Stimulated activated naive CD8-positive, alpha-beta T cell treated with anti-CD3 and anti-CD28 coated beads, Interleukin-15, Interleukin-2, amounts not matched to agents 100 U/mL and 50 U/mL, for 24 hours (primary cell): ENCODE measurements at regions not wholly inside any gene's neighbourhood (a gene's known extent, or its start where the extent isn't known, plus 50 kb on each side); places are given as distances from the start of the nearest gene placed in this dataset.
"Not testable (repeated sequence)": the region's sequence is repeated elsewhere in the genome, so short reads cannot be mapped to it uniquely, and the experiment has no call there.

ENCODE experiments used
- ATAC-seq: fragments of 150-1000 bp; cut with Tn5 transposase; one replicate; pipeline ENCODE4 v1.10.0; 2021
- DNase-seq: peaks from one replicate; pipeline ENCODE4 v3.0.0; 2021

DNA sequence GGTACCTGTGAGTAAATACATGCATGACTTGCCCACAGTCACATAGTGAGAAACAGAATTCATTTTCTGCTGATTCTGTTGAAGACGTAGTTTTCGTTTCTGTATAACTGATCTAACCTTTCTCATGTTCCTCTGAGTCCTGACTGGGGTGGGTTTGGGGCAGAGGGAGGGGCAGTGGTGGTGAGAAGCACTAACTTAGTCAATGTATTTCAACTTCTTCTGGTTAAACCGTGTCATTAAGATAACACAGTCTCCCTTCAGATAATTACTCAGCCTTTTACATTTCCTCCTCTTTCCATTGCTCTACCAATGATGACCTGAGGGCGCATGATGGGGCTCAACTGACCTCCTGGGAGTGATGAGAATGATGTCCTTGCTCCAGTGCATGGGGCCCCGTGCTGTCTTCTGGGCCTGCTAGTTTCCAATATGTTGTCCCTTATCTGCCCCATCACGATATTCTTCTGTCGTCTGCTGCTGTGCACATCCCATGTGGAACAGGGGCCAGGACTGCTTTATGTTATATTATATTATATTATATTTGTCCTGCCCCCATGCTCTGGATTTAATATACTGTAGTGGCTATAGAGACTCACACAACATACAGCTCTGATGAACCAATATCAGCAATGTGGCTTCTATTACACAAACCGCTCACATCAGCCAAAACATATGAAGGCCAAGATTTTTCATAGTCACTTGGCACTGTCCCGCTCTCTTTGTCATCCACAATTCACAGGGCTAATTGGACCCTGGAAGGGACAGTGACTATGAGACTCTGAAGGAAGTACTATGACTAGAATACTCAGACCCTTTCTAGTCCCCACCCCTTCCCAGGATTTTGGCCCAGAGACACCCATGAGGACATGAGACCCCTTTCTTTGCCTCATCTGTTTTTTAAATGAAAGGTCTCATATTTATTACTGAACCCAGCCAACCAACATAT, 407.1 kb upstream of the MCTP2 start:
- DNase-seq (no peak), ATAC-seq (no peak)

DNA sequence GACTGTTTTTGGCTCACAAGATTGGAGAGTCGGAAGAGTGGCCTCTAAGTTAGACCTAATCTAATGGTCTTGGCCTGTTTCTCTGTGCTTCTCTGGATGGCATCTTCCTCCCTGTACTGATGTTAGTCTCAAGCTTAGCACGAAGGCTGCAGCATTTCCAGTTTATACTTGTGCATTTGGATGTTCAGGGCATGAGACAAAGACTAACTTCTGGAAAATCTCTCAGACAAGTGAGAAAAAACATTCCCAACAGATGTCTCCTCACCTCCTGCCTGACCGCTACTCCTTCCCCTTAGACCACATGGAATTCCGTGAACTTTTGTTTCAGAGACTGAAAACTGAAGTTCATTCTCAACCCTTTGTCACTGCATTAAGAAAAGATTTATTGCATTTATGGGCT, 410.8 kb upstream of the MCTP2 start:
- ATAC-seq, result no peak
- no peak for DNase-seq

DNA sequence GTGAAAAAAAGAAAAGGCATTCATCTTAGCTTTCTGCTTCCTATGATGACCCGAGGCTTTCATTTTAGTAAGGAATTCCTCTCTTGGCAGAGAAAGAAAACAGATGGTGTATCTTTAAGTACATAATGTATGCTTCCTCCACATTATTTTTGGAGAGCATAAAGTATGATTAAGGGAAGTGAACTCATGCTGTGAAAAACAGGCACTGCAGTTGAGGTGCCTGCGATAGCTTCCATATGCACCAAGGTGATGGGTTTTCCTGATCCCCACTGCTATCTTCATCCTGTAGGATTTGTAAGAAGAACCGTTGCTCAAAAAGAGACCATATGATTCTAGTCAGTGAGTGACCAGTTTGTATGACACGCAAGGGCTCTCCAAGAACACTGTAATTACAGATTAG, 411.5 kb upstream of the MCTP2 start:
- DNase-seq (no peak), ATAC-seq (no peak)

DNA sequence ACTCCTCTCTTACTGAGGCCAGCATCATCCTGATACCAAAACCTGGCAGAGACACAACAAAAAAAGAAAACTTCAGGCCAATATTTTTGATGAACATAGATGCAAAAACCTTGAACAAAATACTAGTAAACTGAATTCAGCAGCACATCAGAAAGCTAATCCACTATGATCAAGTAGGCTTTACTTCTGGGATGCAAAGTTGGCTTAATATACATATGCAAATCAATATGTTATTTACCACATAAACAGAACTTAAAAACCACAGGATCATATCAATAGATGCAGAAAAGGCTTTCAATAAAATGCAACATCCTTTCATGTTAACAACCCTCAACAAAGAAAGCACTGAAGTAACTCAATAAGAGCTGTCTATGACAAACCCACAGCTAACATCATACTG, 414.5 kb upstream of the MCTP2 start:
- DNase-seq, result no peak
- ATAC-seq, result no peak

DNA sequence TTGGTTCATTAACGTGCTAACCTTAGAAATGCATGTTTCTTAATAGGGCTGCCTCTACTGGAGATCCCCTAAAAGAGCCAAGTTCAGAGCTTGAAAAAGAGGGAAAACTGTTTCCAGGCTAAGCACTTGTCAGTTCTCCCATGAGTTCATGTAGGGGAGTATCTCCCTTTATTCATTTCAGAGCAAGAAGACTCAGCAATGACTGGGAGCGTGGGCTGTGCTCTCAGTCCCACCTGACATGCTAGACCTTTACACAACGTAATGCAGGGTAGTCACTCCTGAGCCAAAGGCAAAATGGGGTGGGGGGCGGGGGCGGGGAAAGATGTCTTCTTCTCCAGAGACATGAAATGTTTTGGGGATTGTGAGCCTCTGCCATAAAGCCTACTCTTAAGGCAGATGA, 420.1 kb upstream of the MCTP2 start:
- DNase-seq (no peak), ATAC-seq (no peak)

DNA sequence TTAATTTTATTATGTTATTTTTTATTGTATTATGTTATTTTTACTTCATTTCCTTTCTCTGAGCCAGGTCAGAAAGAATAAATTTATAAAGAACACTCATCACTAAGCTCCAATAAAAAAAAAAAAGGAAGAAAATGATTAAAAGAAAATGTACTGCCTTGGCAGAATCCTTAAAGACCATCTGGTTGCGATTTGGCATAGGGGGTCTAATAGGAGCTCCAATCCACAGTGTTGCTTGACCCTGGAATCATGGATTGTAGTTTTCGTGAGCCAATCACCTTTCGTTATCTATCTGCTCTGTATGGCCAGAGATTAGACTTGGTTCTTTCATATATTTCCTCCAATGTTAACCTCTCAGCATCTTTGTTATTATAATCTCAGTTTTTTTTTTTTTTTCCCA, 421.8 kb upstream of the MCTP2 start:
- no peak for DNase-seq
- ATAC-seq, result no peak

DNA sequence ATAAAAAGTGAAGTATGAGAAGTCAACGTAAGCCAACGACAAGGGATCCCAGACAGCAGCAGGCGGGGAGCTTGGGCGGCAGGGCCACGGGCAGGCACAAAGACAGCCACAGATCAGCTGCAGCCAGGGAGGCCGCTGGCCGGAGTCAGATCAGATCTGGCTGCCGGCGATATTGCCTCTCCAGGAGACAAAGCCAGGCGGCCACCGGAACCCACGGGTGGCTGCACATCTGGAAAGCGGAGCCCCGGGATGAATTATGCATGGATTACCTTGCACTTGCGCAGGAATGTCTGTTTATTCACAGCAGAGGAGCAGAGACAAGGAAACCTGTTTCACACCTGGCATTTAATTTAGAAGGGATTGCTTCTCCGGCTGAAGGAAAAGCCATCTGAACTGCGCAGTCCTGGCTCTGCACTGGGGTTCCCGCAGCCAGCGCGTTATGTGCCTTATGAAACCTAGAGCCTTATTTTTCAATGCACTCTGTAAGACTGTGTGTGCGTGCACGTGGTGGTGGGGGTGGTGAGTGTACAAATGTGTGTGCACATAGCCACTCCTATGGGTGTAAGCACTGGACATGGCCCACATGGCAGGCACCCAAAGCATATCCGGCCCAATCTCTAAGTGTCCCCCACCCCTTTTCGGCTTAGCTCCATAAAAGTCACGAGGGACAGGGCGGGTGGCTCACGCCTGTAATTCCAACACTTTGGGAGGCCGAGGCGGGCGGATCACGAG, 427.8 kb upstream of the MCTP2 start:
- ATAC-seq (no peak), DNase-seq (no peak)

DNA sequence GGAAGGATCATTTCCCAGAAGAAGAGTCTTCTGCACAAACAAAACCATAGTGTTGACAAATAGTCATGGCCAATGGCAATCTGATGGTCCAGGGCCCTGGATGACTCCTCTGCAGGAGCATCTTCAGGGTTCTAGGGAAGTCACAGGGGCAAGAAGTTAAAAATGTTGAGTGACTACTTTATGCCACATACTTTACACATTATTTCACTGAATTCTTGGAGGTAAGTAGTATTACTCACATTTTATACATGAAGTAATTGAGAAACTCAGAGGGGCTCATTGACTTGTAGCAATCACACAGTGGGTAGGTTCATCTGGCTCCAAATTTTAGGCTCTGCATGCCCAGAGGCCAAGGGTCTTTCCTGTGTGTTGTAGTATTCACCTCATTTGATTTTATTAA, 430.2 kb upstream of the MCTP2 start:
- DNase-seq (no peak), ATAC-seq (no peak)

DNA sequence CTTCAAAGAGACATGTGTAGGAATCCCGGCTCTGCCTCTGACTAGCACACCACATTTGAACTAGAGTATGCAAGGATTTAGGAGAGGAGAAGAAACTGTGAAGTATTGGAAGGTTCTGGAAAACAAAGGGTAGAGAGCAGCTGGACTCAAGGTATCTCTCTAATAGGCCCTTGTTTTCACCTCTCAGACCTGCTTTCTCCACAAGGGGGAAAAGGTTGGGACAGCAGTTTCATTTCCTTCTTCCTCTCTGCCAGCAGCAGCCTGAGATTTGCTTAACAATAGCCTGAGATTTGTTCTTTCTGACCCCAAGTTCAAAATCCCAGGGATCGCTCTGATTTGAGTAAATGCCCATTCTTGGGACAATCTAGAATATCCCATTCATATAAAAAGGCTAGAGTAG, 430.6 kb upstream of the MCTP2 start:
- ATAC-seq, result no peak
- no peak for DNase-seq

DNA sequence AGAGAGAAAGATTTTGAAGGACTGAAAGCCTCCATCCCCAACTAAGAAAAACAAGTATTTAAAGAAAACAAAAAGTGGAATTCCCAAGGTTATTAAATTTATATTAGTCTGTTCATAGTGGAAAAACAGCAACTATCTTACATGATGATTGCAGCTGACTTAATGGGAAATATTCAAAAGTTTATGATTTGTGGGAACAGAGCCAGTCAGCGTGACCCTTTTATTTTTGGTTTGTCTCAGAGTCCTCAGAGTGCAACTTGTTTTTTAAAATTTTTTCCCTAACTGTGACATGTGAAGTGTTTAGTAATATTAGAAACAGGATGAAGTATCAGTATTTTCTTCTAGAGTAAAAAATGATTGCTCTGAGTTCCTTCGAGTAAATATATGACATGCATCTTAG, 441.9 kb upstream of the MCTP2 start:
- no peak for DNase-seq
- no peak for ATAC-seq

DNA sequence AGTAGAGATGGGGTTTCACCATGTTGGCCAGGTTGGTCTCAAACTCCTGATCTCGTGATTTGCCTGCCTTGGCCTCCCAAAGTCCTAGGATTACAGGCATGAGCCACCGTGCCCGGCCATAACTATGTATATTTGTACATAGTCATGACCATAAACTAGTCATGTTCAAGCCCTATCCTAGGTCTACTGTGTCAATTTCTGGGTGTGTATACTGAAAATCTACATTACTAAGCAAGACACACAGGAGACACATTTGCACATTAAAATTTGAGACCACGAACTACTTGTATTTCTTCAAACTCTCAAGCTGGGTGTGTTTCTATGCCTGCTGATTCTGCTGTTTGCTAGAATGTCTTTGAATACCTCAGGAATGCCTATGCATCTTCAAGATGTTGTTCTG, 451.3 kb upstream of the MCTP2 start:
- ATAC-seq, result no peak
- DNase-seq, result no peak

DNA sequence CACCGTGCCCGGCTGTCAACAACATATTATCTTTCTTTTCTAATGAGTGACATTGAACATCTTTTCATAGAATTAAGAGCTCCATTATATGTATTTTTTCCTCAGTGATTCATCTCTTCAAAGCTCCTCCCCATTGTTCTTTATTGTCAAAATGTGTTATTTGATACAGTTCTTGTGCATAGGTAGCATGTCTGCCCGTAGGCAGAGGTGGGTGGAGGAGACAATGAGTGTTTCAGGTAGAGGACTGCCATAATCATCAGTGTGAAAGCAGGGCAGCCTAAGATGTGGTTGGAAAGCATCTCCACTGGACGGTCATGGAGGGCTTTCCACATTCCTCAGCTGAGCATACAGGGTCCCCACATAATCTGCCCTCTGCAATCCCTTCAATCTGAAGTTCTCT, 452.0 kb upstream of the MCTP2 start:
- DNase-seq (no peak), ATAC-seq (no peak)

DNA sequence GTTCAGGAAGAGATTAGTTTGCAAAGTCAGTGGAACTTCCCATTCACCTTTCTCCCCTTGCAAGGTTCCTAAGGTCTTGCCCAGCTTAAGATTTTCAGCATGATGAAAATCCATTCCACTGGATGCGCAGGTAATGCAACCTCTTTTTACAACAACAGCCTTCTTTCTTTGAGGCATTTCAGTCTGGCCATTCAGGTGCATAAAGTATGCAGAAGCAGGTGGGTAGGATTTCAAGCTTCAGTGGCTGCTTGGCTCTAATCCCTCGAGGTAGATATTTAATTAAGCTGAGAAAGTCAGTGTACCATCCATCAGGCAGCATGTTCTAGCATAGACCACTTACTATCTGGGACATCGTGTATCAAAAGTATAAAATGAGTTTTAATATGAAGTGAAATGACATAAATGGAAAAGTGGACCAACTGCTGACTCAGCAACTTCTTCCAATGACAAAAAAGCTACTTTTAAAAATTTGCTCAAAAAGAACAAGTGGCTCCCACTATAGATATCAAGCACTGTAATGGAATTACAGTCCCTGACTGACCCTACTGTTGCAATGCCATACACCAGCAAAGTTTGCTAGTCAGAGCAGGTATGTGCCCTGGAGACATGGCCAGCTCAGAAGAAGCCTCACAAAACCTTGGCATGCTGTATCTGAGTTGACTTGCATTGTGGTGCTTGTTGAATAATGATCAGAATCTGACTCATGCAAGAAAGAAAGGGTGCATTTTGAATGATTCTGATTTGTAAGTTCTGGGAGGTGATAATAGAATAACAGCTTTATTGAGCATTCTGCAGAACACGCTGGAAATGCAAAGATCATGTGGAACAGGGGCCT, 459.9 kb upstream of the MCTP2 start:
- ATAC-seq (no peak), DNase-seq (no peak)

DNA sequence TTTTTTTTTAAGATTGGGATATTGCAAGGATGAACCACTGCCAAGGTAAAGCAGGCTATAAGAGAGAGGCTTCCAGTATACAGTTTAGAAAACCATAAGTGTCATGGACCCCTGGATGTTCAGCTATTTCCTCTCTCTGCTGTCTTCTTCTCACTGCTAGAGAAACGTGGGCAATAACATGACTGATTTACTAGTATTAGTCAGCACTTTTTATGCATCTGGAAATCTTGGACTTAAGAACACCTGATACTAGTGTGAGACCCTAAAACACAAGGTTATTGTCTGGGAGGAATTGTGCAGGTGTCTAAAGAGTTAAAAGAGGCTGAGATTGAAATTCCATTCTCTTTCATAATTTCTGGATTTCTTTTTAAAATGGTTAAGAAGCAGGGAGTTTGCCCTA, 460.6 kb upstream of the MCTP2 start:
- ATAC-seq (no peak), DNase-seq (no peak)

DNA sequence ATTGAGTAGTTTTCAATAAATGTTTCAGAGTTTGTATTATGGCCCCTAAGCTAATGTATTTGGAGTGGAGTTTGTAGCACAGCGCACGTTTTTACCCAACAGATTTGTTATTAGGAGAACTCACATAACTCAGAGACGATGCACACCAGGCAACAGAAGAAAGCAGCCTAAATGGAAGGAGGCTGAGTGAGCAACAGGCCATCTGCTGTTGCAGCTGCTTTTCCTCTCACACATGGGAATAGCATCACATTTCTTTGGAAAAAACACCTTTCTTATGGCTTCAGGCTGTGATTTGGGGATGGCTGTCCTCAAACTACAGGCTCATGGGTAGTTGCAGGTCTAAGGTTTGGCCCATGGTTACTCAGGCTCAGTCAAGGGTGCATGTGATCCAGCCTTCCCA, 469.3 kb upstream of the MCTP2 start:
- no peak for ATAC-seq
- DNase-seq, result no peak

DNA sequence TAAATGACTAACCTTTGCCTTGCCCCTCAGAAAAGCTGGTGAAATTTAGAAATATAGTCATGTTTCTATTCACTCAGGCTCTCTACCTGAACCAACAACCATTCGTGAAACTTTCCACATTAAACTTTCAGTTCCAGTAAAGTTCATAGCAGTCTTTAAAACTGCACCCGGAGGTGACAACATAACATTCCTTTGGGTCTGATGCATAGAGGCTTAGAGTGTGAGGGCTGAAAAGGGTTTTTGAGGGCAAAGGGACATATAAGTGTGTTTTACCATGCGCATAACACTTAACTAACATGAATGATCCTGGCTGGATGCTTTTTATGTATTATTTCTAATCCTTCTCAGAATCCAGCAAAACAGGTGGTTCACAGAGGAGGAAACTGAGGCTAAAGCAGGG, 471.7 kb upstream of the MCTP2 start:
- no peak for DNase-seq

DNA sequence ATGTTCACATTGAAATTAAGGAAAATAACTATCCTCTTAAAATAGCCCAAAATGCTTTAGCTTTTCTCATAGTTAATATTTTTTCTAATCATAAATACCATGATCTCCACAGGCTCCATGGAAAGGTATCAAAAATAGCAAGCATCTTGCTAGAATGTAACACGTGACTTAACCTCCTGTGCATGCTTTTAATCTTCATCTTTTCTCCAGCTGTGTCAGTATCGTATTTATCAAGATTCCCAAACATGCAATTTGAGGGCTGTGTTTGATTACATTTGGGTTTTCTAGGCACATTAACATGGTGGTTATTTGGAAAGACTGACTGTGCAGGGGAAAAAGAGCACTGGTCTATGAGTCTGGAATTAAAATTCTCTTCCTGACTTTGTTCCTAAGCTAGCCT, 472.5 kb upstream of the MCTP2 start:
- DNase-seq, result no peak
- ATAC-seq, result no peak

More for the DNA sequence above, 471.7 kb upstream of the MCTP2 start:
- no peak for ATAC-seq

DNA sequence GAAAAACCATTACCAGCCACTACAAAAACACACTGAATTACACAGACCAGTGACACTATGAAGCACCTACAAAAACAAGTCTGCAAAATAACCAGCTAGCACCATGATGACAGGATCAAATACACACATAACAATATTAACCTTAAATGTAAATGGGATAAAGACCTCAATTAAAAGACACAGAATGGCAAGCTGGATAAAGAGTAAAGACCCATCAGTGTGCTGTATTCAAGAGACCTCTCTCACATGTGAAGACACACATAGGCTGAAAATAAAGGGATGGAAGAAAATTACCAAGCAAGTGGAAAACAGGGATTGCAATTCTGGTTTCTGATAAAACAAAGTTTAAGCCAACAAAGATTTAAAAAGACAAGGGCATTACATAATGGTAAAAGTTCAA, 482.7 kb upstream of the MCTP2 start:
- DNase-seq (no peak), ATAC-seq (no peak)

DNA sequence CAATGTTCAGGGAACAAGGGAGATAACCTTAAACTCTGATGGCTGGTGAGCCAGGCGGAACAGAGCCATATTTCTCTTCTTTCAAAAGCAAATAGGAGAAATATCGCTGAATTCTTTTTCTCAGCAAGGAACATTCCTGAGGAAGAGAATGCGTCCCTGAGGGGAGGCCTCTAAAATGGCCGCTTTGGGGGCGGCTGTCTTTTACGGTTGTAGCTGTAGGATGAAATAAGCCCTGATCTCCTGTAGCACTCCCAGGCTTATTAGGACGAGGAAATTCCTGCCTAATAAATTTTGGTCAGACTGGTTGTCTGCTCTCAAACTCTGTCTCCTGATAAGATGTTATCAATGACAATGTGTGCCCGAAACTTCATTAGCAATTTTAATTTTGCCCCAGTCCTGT, 496.4 kb upstream of the MCTP2 start:
- DNase-seq, ATAC-seq: not testable (repeated sequence)

DNA sequence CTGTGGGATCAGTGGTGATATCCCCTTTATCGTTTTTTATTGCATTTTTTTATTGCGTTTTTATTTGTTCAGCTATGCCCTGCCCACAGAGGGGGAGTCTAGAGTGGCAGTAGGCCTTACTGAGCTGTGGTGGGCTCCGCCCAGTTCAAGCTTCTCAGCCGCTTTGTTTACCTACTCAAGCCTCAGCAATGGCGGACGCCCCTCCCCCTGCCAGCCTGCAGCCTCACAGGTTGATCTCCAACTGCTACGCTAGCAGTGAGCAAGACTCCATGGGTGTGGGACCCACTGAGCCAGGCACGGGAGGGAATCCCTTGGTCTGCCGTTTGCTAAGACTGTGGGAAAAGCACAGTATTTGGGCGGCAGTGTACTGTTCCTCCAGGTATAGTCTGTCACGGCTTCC, 500.6 kb upstream of the MCTP2 start:
- DNase-seq (no peak), ATAC-seq (no peak)

DNA sequence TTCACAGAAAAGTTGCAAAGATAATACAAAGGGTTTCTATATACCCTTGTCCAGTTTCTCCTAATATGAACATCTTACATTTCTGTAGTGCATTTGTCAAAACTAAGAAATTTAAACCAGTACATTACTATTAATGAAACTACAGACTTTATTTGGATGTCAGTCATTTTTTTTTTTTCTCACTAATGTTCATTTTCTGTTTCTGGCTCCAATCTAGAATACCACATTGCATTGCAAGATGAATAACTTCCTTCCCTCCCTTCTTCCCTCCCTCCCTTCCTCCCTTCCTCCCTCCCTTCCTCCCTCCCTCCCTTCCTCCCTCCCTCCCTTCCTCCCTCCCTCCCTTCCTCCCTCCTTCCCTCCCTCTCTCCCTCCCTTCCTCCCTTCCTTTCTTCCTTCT, 509.2 kb upstream of the MCTP2 start:
- no peak for DNase-seq
- no peak for ATAC-seq

DNA sequence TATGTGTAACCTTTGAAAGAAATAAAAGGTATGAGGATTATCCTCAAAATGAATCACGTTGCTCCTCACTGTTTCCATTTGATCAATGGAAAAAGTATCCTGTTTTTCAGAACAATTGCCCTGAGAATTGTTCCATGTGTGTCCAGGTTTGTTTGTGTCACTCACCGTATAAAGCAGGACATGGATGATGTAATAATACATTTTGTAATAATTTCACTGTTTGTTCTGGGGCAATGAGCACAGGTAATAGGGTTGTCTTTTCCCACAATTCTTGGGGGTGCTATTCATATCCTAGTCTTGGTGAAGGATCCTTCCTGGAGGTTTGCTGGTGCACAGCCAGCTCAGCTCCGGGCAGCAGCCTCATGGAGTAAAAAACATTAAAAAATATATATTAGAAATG, 510.8 kb upstream of the MCTP2 start:
- DNase-seq (no peak), ATAC-seq (no peak)

DNA sequence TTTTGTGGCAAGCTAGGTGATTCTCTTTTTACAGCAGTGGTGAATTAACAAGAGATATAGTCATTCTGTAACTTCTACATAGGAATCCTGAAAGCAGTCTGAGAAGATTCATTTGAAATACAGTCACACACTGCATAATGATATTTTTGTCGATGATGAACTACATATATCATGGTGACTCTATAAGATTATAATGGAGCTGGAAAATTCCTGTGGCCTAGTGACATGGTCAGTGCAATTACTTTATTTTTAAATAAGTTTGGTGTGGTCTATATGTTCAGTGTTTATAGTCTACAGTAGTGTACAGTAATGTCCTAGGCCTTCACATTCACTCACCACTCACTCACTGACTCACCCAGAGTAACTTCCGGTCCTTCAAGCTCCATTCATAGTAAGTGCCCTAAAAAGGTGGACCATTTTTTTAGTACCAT, 511.4 kb upstream of the MCTP2 start:
- DNase-seq (no peak), ATAC-seq (no peak)
